Loucy (cell line): ENCODE measurements at regions not wholly inside any gene's neighbourhood (a gene's known extent, or its start where the extent isn't known, plus 50 kb on each side); places are given as distances from the start of the nearest gene placed in this dataset.
"Not testable (repeated sequence)": the region's sequence is repeated elsewhere in the genome, so short reads cannot be mapped to it uniquely, and the experiment has no call there.

Source experiments
- H2AFZ ChIP-seq: fragments of 200-600 bp; sonication (generic); 2 replicates; pipeline ENCODE4 v1.6.0; 2016; ENCODE audit warnings: antibody characterized with exemption, mild to moderate bottlenecking, low read length, moderate library complexity
- H3F3A ChIP-seq: fragments of 200-600 bp; 2 replicates; pipeline ENCODE4 v1.6.0; 2016; ENCODE audit warnings: antibody characterized with exemption, low read depth, mild to moderate bottlenecking
- H3K27me3 ChIP-seq: fragments of 200-600 bp; sonication (generic); 2 replicates; pipeline ENCODE4 v1.6.1; 2014; ENCODE audit warnings: low read length, mild to moderate bottlenecking; ENCODE audit not compliant: insufficient read depth, poor library complexity, severe bottlenecking
- H3K36me3 ChIP-seq: fragments of 200-600 bp; sonication (generic); 2 replicates; pipeline ENCODE4 v1.6.1; 2016; ENCODE audit warnings: low read length; ENCODE audit not compliant: insufficient read depth
- H3K4me1 ChIP-seq: fragments of 200-600 bp; sonication (generic); 2 replicates; pipeline ENCODE4 v1.5.1; 2014; ENCODE audit warnings: low read length, mild to moderate bottlenecking; ENCODE audit not compliant: insufficient read depth, poor library complexity, severe bottlenecking
- H3K4me2 ChIP-seq: fragments of 200-600 bp; sonication (generic); 2 replicates; pipeline ENCODE4 v1.6.0; 2014; ENCODE audit warnings: antibody characterized with exemption, low read length, low read depth, mild to moderate bottlenecking; ENCODE audit not compliant: poor library complexity, severe bottlenecking
- H3K4me3 ChIP-seq: fragments of 200-600 bp; sonication (generic); 2 replicates; pipeline ENCODE4 v1.5.1; 2014; ENCODE audit warnings: low read length, mild to moderate bottlenecking, mixed read lengths; ENCODE audit not compliant: poor library complexity, severe bottlenecking
- H3K79me2 ChIP-seq: fragments of 200-600 bp; sonication (generic); 2 replicates; pipeline ENCODE4 v1.6.1; 2014; ENCODE audit warnings: low read length; ENCODE audit not compliant: insufficient read depth
- H3K9ac ChIP-seq: fragments of 200-600 bp; sonication (generic); 2 replicates; pipeline ENCODE4 v1.6.0; 2014; ENCODE audit warnings: mild to moderate bottlenecking, low read depth, low read length, moderate library complexity; ENCODE audit not compliant: poor library complexity, severe bottlenecking
- H3K9me2 ChIP-seq: fragments of 200-600 bp; sonication (generic); replicated peaks from 2 replicates; pipeline ENCODE4 v1.6.1; 2016; ENCODE audit warnings: low read depth, low read length, mixed read lengths
- H3K9me3 ChIP-seq: fragments of 200-600 bp; sonication (generic); 2 replicates; pipeline ENCODE4 v1.6.1; 2014; ENCODE audit warnings: mild to moderate bottlenecking, antibody characterized with exemption, low read length, low read depth; ENCODE audit not compliant: insufficient read depth
- H4K20me1 ChIP-seq: fragments of 200-600 bp; sonication (generic); 2 replicates; pipeline ENCODE4 v1.6.0; 2014; ENCODE audit warnings: antibody characterized with exemption, low read length, mild to moderate bottlenecking; ENCODE audit not compliant: insufficient read depth, poor library complexity, severe bottlenecking

GRCh38 chr16:88230276-88230966 lies 152.3 kb upstream of the ZNF469 start:
- not testable (repeated sequence) for H4K20me1 ChIP-seq, H3K9me2 ChIP-seq, H3K36me3 ChIP-seq, H2AFZ ChIP-seq, H3K79me2 ChIP-seq, H3K9ac ChIP-seq, H3K9me3 ChIP-seq, H3K4me3 ChIP-seq, H3K27me3 ChIP-seq, H3K4me1 ChIP-seq, H3K4me2 ChIP-seq, H3F3A ChIP-seq

GRCh38 chr16:88230967-88231615 lies 151.7 kb upstream of the ZNF469 start:
- H3K9ac ChIP-seq, H3K4me3 ChIP-seq, H3K4me2 ChIP-seq, H4K20me1 ChIP-seq, H3K79me2 ChIP-seq, H3F3A ChIP-seq, H3K27me3 ChIP-seq, H3K9me3 ChIP-seq, H2AFZ ChIP-seq, H3K9me2 ChIP-seq, H3K36me3 ChIP-seq, H3K4me1 ChIP-seq: not testable (repeated sequence)

GRCh38 chr16:88231839-88232238 lies 150.9 kb upstream of the ZNF469 start:
- not testable (repeated sequence) for H3K36me3 ChIP-seq, H3K9me2 ChIP-seq, H2AFZ ChIP-seq, H3K79me2 ChIP-seq, H3K4me3 ChIP-seq, H3K4me2 ChIP-seq, H4K20me1 ChIP-seq, H3K4me1 ChIP-seq, H3K9ac ChIP-seq, H3F3A ChIP-seq, H3K27me3 ChIP-seq, H3K9me3 ChIP-seq

- H3F3A ChIP-seq, H4K20me1 ChIP-seq, H2AFZ ChIP-seq, H3K4me3 ChIP-seq, H3K4me1 ChIP-seq, H3K79me2 ChIP-seq, H3K36me3 ChIP-seq, H3K9me3 ChIP-seq, H3K4me2 ChIP-seq, H3K9ac ChIP-seq, H3K9me2 ChIP-seq, H3K27me3 ChIP-seq: not testable (repeated sequence)
Measured at GRCh38 chr16:88232401-88233258, 150.1 kb upstream of the ZNF469 start.

- H3K4me3 ChIP-seq, H3K4me2 ChIP-seq, H3K4me1 ChIP-seq, H3K9me2 ChIP-seq, H3K9me3 ChIP-seq, H3K9ac ChIP-seq, H3K79me2 ChIP-seq, H3K36me3 ChIP-seq, H2AFZ ChIP-seq, H3K27me3 ChIP-seq, H3F3A ChIP-seq, H4K20me1 ChIP-seq: not testable (repeated sequence)
Measured at GRCh38 chr16:88233621-88234420, 148.9 kb upstream of the ZNF469 start.

GRCh38 chr16:88234421-88235271 lies 148.1 kb upstream of the ZNF469 start:
- not testable (repeated sequence) for H3K9ac ChIP-seq, H3K27me3 ChIP-seq, H3K9me3 ChIP-seq, H3K9me2 ChIP-seq, H3F3A ChIP-seq, H3K36me3 ChIP-seq, H2AFZ ChIP-seq, H3K4me2 ChIP-seq, H3K4me1 ChIP-seq, H3K79me2 ChIP-seq, H4K20me1 ChIP-seq, H3K4me3 ChIP-seq
